H1 (cell line): ENCODE measurements at regions not wholly inside any gene's neighbourhood (a gene's known extent, or its start where the extent isn't known, plus 50 kb on each side); places are given as distances from the start of the nearest gene placed in this dataset.

Experiments
- CTCF ChIA-PET: fragments of 300-600 bp; sonication (Branson Sonifier 250); formaldehyde crosslinking; loops from one replicate; lab custom pipeline; 2021; ENCODE audit not compliant: partially characterized antibody; lab: Charles Lee
- POLR2A ChIA-PET: fragments of 300-600 bp; sonication (Branson Sonifier 250); formaldehyde crosslinking; loops from one replicate; lab custom pipeline; 2021; ENCODE audit warnings: inconsistent platforms; ENCODE audit not compliant: partially characterized antibody; lab: Charles Lee
- DNase-seq, 2 experiments: peaks; one replicate each; pipeline versions ENCODE4 v3.0.0 to v3.0.0-alpha.2; 2010 to 2022; ENCODE audit warnings: low spot score in 2 of 2, low read depth in 1 of 2, mixed read lengths in 1 of 2
- FAIRE-seq: peaks from 2 replicates; lab custom pipeline; 2011; peaks lifted over from hg19 to GRCh38; lab: Jason Lieb, UNC
- H2AFZ ChIP-seq: 2 replicates; pipeline ENCODE4 v1.8.1; 2012; ENCODE audit warnings: low read length, inconsistent platforms
- H2AK5ac ChIP-seq: 2 replicates; pipeline ENCODE4 v1.6.1; 2013; ENCODE audit warnings: low read depth, low read length
- H2BK120ac ChIP-seq: replicated peaks from 2 replicates; pipeline ENCODE3; 2013; ENCODE audit warnings: low read depth, low read length, inconsistent platforms
- H2BK12ac ChIP-seq: 2 replicates; pipeline ENCODE4 v1.6.1; 2013; ENCODE audit warnings: low read depth, low read length
- H2BK15ac ChIP-seq: 2 replicates; pipeline ENCODE4 v1.6.1; 2013; ENCODE audit warnings: low read length
- H2BK20ac ChIP-seq: 2 replicates; pipeline ENCODE4 v1.6.1; 2013; ENCODE audit warnings: low read length
- H2BK5ac ChIP-seq: 2 replicates; pipeline ENCODE4 v1.6.1; 2013; ENCODE audit warnings: low read depth, low read length
- H3K14ac ChIP-seq: 2 replicates; pipeline ENCODE4 v1.6.1; 2013; ENCODE audit warnings: inconsistent platforms; ENCODE audit not compliant: insufficient read length
- H3K18ac ChIP-seq: 2 replicates; pipeline ENCODE4 v1.6.1; 2013; ENCODE audit warnings: low read length; ENCODE audit errors: extremely low read depth
- H3K23ac ChIP-seq: 2 replicates; pipeline ENCODE4 v1.6.1; 2013; ENCODE audit warnings: inconsistent platforms; ENCODE audit not compliant: insufficient read length
- H3K23me2 ChIP-seq: 2 replicates; pipeline ENCODE4 v1.6.1; 2013; ENCODE audit warnings: low read depth, low read length
- H3K27ac ChIP-seq: 2 replicates; pipeline ENCODE4 v1.6.1; 2011; ENCODE audit warnings: low read depth, low read length, inconsistent platforms
- H3K27me3 ChIP-seq, 4 experiments: replicated peaks in 1 of 4; 1 replicate in 1 of 4; 2 replicates in 3 of 4; pipeline versions ENCODE4 v1.6.1 to v1.8.1; 2011 to 2013; ENCODE audit warnings: low read length in 3 of 4, mild to moderate bottlenecking in 3 of 4, inconsistent platforms in 2 of 4, mixed read lengths in 2 of 4, moderate library complexity in 1 of 4; ENCODE audit not compliant: control insufficient read depth in 3 of 4, insufficient read depth in 3 of 4; ENCODE audit errors: extremely low read depth in 1 of 4
- H3K36me3 ChIP-seq, 4 experiments: 2 replicates each; pipeline versions ENCODE4 v1.6.1 to v1.8.1; 2011 to 2013; ENCODE audit warnings: mild to moderate bottlenecking in 4 of 4, low read length in 3 of 4, moderate library complexity in 2 of 4, control low read depth in 1 of 4, inconsistent platforms in 1 of 4; ENCODE audit not compliant: insufficient read depth in 4 of 4, control insufficient read depth in 2 of 4
- H3K4ac ChIP-seq: replicated peaks from 2 replicates; pipeline ENCODE3; 2013; ENCODE audit warnings: low read length, low read depth, mixed read lengths, inconsistent platforms; ENCODE audit not compliant: insufficient read length
- H3K4me1 ChIP-seq, 4 experiments: replicated peaks in 1 of 4; 1 replicate in 1 of 4; 2 replicates in 3 of 4; pipeline versions ENCODE4 v1.6.1 to v1.8.1; 2011 to 2013; ENCODE audit warnings: low read length in 3 of 4, inconsistent platforms in 2 of 4, mixed read lengths in 1 of 4; ENCODE audit not compliant: insufficient read depth in 4 of 4, control insufficient read depth in 3 of 4
- H3K4me2 ChIP-seq, 2 experiments: 2 replicates each; pipeline versions ENCODE4 v1.6.1 to v1.8.1; 2011 to 2013; ENCODE audit warnings: low read depth in 2 of 2, low read length in 2 of 2, control low read depth in 1 of 2, inconsistent platforms in 1 of 2, mild to moderate bottlenecking in 1 of 2; ENCODE audit not compliant: insufficient read depth in 1 of 2
- H3K4me3 ChIP-seq, 4 experiments: fragments of 200-600, 300-600 bp in 1 of 4; sonication (generic), shearing (Covaris generic), sonication (Bioruptor Twin) in 1 of 4; 2 replicates each; pipeline versions ENCODE4 v1.5.1 to v1.8.1; 2011 to 2016; ENCODE audit warnings: low read length in 4 of 4, low read depth in 3 of 4, control low read depth in 2 of 4, inconsistent platforms in 2 of 4, mild to moderate bottlenecking in 2 of 4, mixed read lengths in 1 of 4, moderate library complexity in 1 of 4; ENCODE audit not compliant: insufficient read depth in 2 of 4; ENCODE audit errors: extremely low read depth in 1 of 4
- H3K56ac ChIP-seq: replicated peaks from 2 replicates; pipeline ENCODE3; 2013; ENCODE audit warnings: low read depth, mild to moderate bottlenecking, mixed read lengths, low read length, inconsistent platforms; ENCODE audit not compliant: insufficient read length
- H3K79me1 ChIP-seq: 2 replicates; pipeline ENCODE4 v1.6.1; 2013; ENCODE audit warnings: low read depth, low read length, control low read depth
- H3K79me2 ChIP-seq, 2 experiments: 2 replicates each; pipeline versions ENCODE4 v1.6.1 to v1.8.1; 2012 to 2013; ENCODE audit warnings: low read length in 2 of 2, mild to moderate bottlenecking in 2 of 2, inconsistent platforms in 1 of 2; ENCODE audit not compliant: insufficient read depth in 2 of 2, control insufficient read depth in 1 of 2
- H3K9ac ChIP-seq, 4 experiments: replicated peaks in 1 of 4; 1 replicate in 1 of 4; 2 replicates in 3 of 4; pipeline versions ENCODE4 v1.6.1 to v1.8.1; 2011 to 2013; ENCODE audit warnings: low read depth in 3 of 4, low read length in 3 of 4, control low read depth in 2 of 4, mild to moderate bottlenecking in 2 of 4, moderate library complexity in 2 of 4, inconsistent platforms in 1 of 4; ENCODE audit errors: extremely low read depth in 1 of 4
- H3K9me3 ChIP-seq, 2 experiments: 2 replicates each; pipeline versions ENCODE4 v1.6.1 to v1.8.1; 2012 to 2013; ENCODE audit warnings: mild to moderate bottlenecking in 2 of 2, moderate library complexity in 2 of 2, control low read depth in 1 of 2, inconsistent platforms in 1 of 2, low read depth in 1 of 2, low read length in 1 of 2, mixed read lengths in 1 of 2; ENCODE audit not compliant: insufficient read depth in 2 of 2
- H4K20me1 ChIP-seq, 2 experiments: replicated peaks in 1 of 2; 2 replicates each; pipeline versions ENCODE3 to v1.8.1; 2011 to 2013; ENCODE audit warnings: inconsistent platforms in 2 of 2, low read length in 2 of 2, mild to moderate bottlenecking in 1 of 2; ENCODE audit not compliant: insufficient read depth in 2 of 2, control insufficient read depth in 1 of 2
- H4K5ac ChIP-seq: 2 replicates; pipeline ENCODE4 v1.6.1; 2013; ENCODE audit warnings: low read length, low read depth, mixed read lengths, inconsistent platforms; ENCODE audit not compliant: insufficient read length
- H4K8ac ChIP-seq: 2 replicates; pipeline ENCODE4 v1.8.0; 2013; ENCODE audit warnings: mild to moderate bottlenecking, moderate library complexity, low read length, inconsistent platforms; ENCODE audit not compliant: insufficient read depth; ENCODE audit errors: extremely low read depth
- H4K91ac ChIP-seq: replicated peaks from 2 replicates; pipeline ENCODE3; 2013; ENCODE audit warnings: low read length, mixed read lengths, inconsistent platforms; ENCODE audit not compliant: insufficient read length
- BACH1 ChIP-seq: IDR thresholded peaks from 2 replicates; pipeline ENCODE4 v1.6.1; 2012; ENCODE audit warnings: low read length, improper control_type of control experiment
- CTBP2 ChIP-seq: IDR thresholded peaks from 2 replicates; pipeline ENCODE4 v1.7.0; 2011; ENCODE audit warnings: borderline replicate concordance, mild to moderate bottlenecking, moderate library complexity, mixed read lengths, low read length; ENCODE audit not compliant: insufficient read depth, insufficient read length
- JUN ChIP-seq: IDR thresholded peaks from 2 replicates; pipeline ENCODE4 v1.6.1; 2011; ENCODE audit warnings: low read depth, mild to moderate bottlenecking, improper control_type of control experiment, low read length
- NRF1 ChIP-seq: IDR thresholded peaks from 2 replicates; pipeline ENCODE4 v1.6.1; 2011; ENCODE audit warnings: mild to moderate bottlenecking, low read depth, low read length, improper control_type of control experiment
- RNF2 ChIP-seq: fragments of 200-900, 300-1000 bp; sonication (generic); IDR thresholded peaks from 2 replicates; pipeline ENCODE4 v1.7.1; 2016; ENCODE audit warnings: borderline replicate concordance, low read depth, mild to moderate bottlenecking, antibody characterized with exemption, low read length; ENCODE audit not compliant: poor library complexity, severe bottlenecking; ENCODE audit errors: missing control alignments
- SAP30 ChIP-seq: fragments of 300-600 bp; sonication (generic); IDR thresholded peaks from 2 replicates; pipeline ENCODE4 v1.7.1; 2012; ENCODE audit warnings: low read length, moderate library complexity, mild to moderate bottlenecking, inconsistent platforms; ENCODE audit not compliant: insufficient read depth, insufficient replicate concordance
- SIN3A ChIP-seq, 2 experiments: IDR thresholded peaks in 1 of 2; conservative IDR thresholded peaks in 1 of 2; 2 replicates each; pipeline ENCODE4 v1.6.1; 2011 to 2012; ENCODE audit warnings: low read length in 2 of 2, improper control_type of control experiment in 1 of 2, low read depth in 1 of 2, mild to moderate bottlenecking in 1 of 2
- SUZ12 ChIP-seq: fragments of 200-600 bp; sonication (generic); IDR thresholded peaks from 2 replicates; pipeline ENCODE4 v1.6.1; 2012; ENCODE audit warnings: mild to moderate bottlenecking, inconsistent platforms, low read length, moderate library complexity, mixed read lengths
- TCF12 ChIP-seq: IDR thresholded peaks from 2 replicates; pipeline ENCODE4 v1.6.1; 2011; ENCODE audit warnings: low read depth, mild to moderate bottlenecking, low read length
- TF ChIP-seq, protein P1 (sequence below): IDR thresholded peaks from 2 replicates; pipeline ENCODE4 v1.6.1; 2011; ENCODE audit warnings: low read depth, mild to moderate bottlenecking, low read length; ENCODE audit not compliant: insufficient read depth
- TF ChIP-seq, protein P2 (sequence below): IDR thresholded peaks from 2 replicates; pipeline ENCODE4 v1.6.1; 2012; ENCODE audit warnings: inconsistent platforms
- TF ChIP-seq, protein P3 (sequence below): IDR thresholded peaks from 2 replicates; pipeline ENCODE4 v1.6.1; 2012; ENCODE audit warnings: low read length, inconsistent platforms

DNA sequence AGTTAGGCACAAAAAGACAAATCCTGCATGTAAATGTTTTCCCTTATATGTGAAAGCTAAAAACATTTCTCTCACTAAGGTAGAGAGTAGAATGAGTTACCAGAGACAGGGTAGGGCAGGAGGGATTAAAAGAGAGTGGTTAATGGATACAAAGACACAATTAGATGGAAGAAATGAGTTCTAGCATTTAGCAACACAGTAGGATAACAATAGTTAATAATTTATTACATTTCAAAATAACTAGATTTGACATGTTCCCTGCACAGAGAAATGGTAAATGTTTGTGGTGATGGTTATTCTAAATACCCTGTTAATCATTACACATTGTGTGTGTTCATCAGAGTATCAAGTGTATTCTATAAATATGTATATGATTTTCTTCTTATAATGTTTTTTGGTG, 1400.7 kb downstream of the OTOL1 start:
- Histone ChIP-seq H3K14ac (no peak overlapping the region), H3K27me3 (no peaks in the 10 kb centered on the region), H3K36me3 (no peaks in the 10 kb centered on the region), H3K23ac (no peak overlapping the region), H3K27ac (no peak overlapping the region), H3K79me2 (no peaks in the 10 kb centered on the region), H2BK120ac (no peak overlapping the region), H2BK20ac (no peak overlapping the region), H3K4me3 (no peak overlapping the region), H3K56ac (no peak overlapping the region), H2BK5ac (no peak overlapping the region), H3K18ac (no peak overlapping the region), H3K23me2 (no peaks in the 10 kb centered on the region), H4K5ac (no peak overlapping the region), H4K8ac (no peak overlapping the region), H2BK12ac (no peak overlapping the region), H3K79me1 (no peaks in the 10 kb centered on the region), H3K9ac (no peak overlapping the region), H4K20me1 (no peaks in the 10 kb centered on the region), H3K4ac (no peak overlapping the region), H2AK5ac (no peak overlapping the region), H2AFZ (no peak overlapping the region), H2BK15ac (no peak overlapping the region), H3K4me2 (no peak overlapping the region), H3K4me1 (no peaks in the 10 kb centered on the region), H3K9me3 (no peaks in the 10 kb centered on the region), H4K91ac (no peak overlapping the region)
- POLR2A ChIA-PET = no interaction called here
- FAIRE-seq (no peak), DNase-seq (no peak)
- CTCF ChIA-PET = no interaction called here
- TF ChIP-seq CTBP2 (no peak), BACH1 (no peak), SIN3A (conservative IDR thresholded peaks at IDR 0.05 in 1 of 2, IDR thresholded peaks at IDR 0.05 in 1 of 2; ENCODE audit: low read depth in 1 of 2, low read length in 2 of 2) (no peak), NRF1 (no peak), JUN (no peak), RNF2 (no peak), SAP30 (no peak), SUZ12 (no peak), TCF12 (no peak)
- TF ChIP-seq, protein P1, sequence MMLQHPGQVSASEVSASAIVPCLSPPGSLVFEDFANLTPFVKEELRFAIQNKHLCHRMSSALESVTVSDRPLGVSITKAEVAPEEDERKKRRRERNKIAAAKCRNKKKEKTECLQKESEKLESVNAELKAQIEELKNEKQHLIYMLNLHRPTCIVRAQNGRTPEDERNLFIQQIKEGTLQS = no peak
- TF ChIP-seq, protein P2, sequence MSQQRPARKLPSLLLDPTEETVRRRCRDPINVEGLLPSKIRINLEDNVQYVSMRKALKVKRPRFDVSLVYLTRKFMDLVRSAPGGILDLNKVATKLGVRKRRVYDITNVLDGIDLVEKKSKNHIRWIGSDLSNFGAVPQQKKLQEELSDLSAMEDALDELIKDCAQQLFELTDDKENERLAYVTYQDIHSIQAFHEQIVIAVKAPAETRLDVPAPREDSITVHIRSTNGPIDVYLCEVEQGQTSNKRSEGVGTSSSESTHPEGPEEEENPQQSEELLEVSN = no peak
- TF ChIP-seq, protein P3, sequence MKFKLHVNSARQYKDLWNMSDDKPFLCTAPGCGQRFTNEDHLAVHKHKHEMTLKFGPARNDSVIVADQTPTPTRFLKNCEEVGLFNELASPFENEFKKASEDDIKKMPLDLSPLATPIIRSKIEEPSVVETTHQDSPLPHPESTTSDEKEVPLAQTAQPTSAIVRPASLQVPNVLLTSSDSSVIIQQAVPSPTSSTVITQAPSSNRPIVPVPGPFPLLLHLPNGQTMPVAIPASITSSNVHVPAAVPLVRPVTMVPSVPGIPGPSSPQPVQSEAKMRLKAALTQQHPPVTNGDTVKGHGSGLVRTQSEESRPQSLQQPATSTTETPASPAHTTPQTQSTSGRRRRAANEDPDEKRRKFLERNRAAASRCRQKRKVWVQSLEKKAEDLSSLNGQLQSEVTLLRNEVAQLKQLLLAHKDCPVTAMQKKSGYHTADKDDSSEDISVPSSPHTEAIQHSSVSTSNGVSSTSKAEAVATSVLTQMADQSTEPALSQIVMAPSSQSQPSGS = no peak
